GM12878 (cell line): ENCODE measurements at regions not wholly inside any gene's neighbourhood (a gene's known extent, or its start where the extent isn't known, plus 50 kb on each side); places are given as distances from the start of the nearest gene placed in this dataset.

ENCODE experiments used
- ATAC-seq: fragments of 200-7000 bp; cut with Tn5 transposase; 3 replicates; pipeline ENCODE4 v1.9.1; 2020; ENCODE audit warnings: mild to moderate bottlenecking, moderate library complexity
- BruUV-seq: library from RNA; stranded (reverse); fragments of 400-500 nt; replicated peaks from 2 replicates; lab custom pipeline; 2021; lab: Mats Ljungman, UMichigan
- CTCF ChIA-PET: fragments of 300-600 bp; sonication (Branson Sonifier 250); formaldehyde crosslinking; extraction: SDS; loops from one replicate; lab custom pipeline; 2021; ENCODE audit warnings: inconsistent platforms; lab: Yijun Ruan, JAX
- POLR2A ChIA-PET: fragments of 350-600 bp; formaldehyde crosslinking; extraction: SDS; loops from one replicate; lab custom pipeline; 2021; ENCODE audit warnings: inconsistent platforms; lab: Charles Lee
- RAD21 ChIA-PET: fragments of 300-600 bp; sonication (Branson Sonifier 250); formaldehyde crosslinking; loops from one replicate; lab custom pipeline; 2023; ENCODE audit warnings: antibody characterized with exemption; ENCODE audit not compliant: unreplicated experiment; lab: Charles Lee
- SMC1A ChIA-PET: fragments of 300-600 bp; sonication (Branson Sonifier 250); formaldehyde crosslinking; loops from one replicate; lab custom pipeline; 2023; ENCODE audit not compliant: unreplicated experiment, uncharacterized antibody; lab: Charles Lee
- DNase-seq: peaks from one replicate; pipeline ENCODE4 v3.0.0-alpha.2; 2011; ENCODE audit warnings: low read depth, low spot score
- FAIRE-seq: peaks from 3 replicates; lab custom pipeline; 2011; peaks lifted over from hg19 to GRCh38; lab: Jason Lieb, UNC
- H2AFZ ChIP-seq: 2 replicates; pipeline ENCODE4 v1.6.0; 2011; ENCODE audit warnings: low read depth, low read length, control low read depth; ENCODE audit not compliant: control insufficient read depth
- H3K27ac ChIP-seq: 2 replicates; pipeline ENCODE4 v1.5.1; 2011; ENCODE audit warnings: control low read depth; ENCODE audit not compliant: control insufficient read depth, insufficient read depth
- H3K27me3 ChIP-seq, 2 experiments: replicated peaks in 1 of 2; 2 replicates each; pipeline versions ENCODE4 v1.6.0 to v1.6.1; 2011; ENCODE audit warnings: low read length in 1 of 2; ENCODE audit not compliant: control insufficient read depth in 2 of 2, insufficient read depth in 2 of 2
- H3K36me3 ChIP-seq, 2 experiments: 2 replicates each; pipeline ENCODE4 v1.5.1; 2011; ENCODE audit warnings: low read length in 1 of 2; ENCODE audit not compliant: control insufficient read depth in 2 of 2, insufficient read depth in 2 of 2
- H3K4me1 ChIP-seq: 2 replicates; pipeline ENCODE4 v1.6.1; 2011; ENCODE audit warnings: mild to moderate bottlenecking, low read length, moderate library complexity, mixed read lengths; ENCODE audit not compliant: control insufficient read depth, insufficient read depth
- H3K4me2 ChIP-seq: 2 replicates; pipeline ENCODE4 v1.6.0; 2011; ENCODE audit warnings: control low read depth; ENCODE audit not compliant: control insufficient read depth, insufficient read depth
- H3K4me3 ChIP-seq: fragments of 200-600 bp; sonication (generic); 2 replicates; pipeline ENCODE4 v1.5.1; 2016
- H3K79me2 ChIP-seq: 2 replicates; pipeline ENCODE4 v1.6.0; 2011; ENCODE audit warnings: low read length; ENCODE audit not compliant: control insufficient read depth, insufficient read depth
- H3K9ac ChIP-seq: 2 replicates; pipeline ENCODE4 v1.8.0; 2011; ENCODE audit warnings: low read length, control low read depth, mixed read lengths; ENCODE audit not compliant: control insufficient read depth, insufficient read depth
- H3K9me3 ChIP-seq: replicated peaks from 3 replicates; pipeline ENCODE4 v1.5.1; 2011; ENCODE audit warnings: mild to moderate bottlenecking, low read length; ENCODE audit not compliant: control insufficient read depth, insufficient read depth
- H4K20me1 ChIP-seq: 2 replicates; pipeline ENCODE4 v1.6.0; 2011; ENCODE audit not compliant: control insufficient read depth, insufficient read depth
- EGR1 ChIP-seq, 2 experiments: IDR thresholded peaks; 1 replicate in 1 of 2; 2 replicates in 1 of 2; pipeline ENCODE4 v1.6.1; 2011 to 2012; ENCODE audit warnings: low read depth in 2 of 2, low read length in 2 of 2, borderline replicate concordance in 1 of 2, mild to moderate bottlenecking in 1 of 2, moderate library complexity in 1 of 2
- IKZF1 ChIP-seq: fragments of 450-650 bp; conservative IDR thresholded peaks from 2 replicates; pipeline ENCODE4 v1.6.1; 2017; ENCODE audit warnings: antibody characterized with exemption, mild to moderate bottlenecking
- LARP7 ChIP-seq: fragments of 450-650 bp; IDR thresholded peaks from 2 replicates; pipeline ENCODE4 v1.6.1; 2017; ENCODE audit warnings: mild to moderate bottlenecking
- SUPT20H ChIP-seq: IDR thresholded peaks from 2 replicates; pipeline ENCODE4 v1.6.1; 2011; ENCODE audit warnings: low read depth, mild to moderate bottlenecking, low read length, moderate library complexity, borderline replicate concordance; ENCODE audit not compliant: control insufficient read depth
- SUZ12 ChIP-seq: fragments of 200-600 bp; sonication (generic); IDR thresholded peaks from one replicate; pipeline ENCODE4 v1.6.1; 2018; ENCODE audit warnings: antibody characterized with exemption, mild to moderate bottlenecking; ENCODE audit not compliant: unreplicated experiment
- TBL1XR1 ChIP-seq: IDR thresholded peaks from 2 replicates; pipeline ENCODE4 v1.6.1; 2012; ENCODE audit warnings: low read depth, low read length, improper control_type of control experiment
- ZNF217 ChIP-seq: fragments of 450-650 bp; IDR thresholded peaks from 2 replicates; pipeline ENCODE4 v1.6.1; 2017; ENCODE audit warnings: antibody characterized with exemption, mild to moderate bottlenecking
- WGBS: methylation state at CpG from one replicate; pipeline ENCODE4 v1.1.6; 2016; ENCODE audit warnings: low lambda C conversion rate; ENCODE audit not compliant: insufficient replicate concordance, insufficient coverage; ENCODE audit errors: missing lambda C conversion rate; 5-methylcytosine and 5-hydroxymethylcytosine counted together
- in situ Hi-C: fragments of 300-500 bp; cut with MboI; formaldehyde crosslinking; loops from 9 replicates; pipeline ENCODE4 v1.14.3; 2018; ENCODE audit warnings: mixed read lengths
- intact Hi-C: fragments of 100-400 bp; cut with micrococcal nuclease; formaldehyde crosslinking; loops from one replicate; pipeline ENCODE4 v1.14.2; 2022; ENCODE audit not compliant: unreplicated experiment
- TF ChIP-seq, protein P1 (sequence below): fragments of 150-350 bp; IDR thresholded peaks from 2 replicates; pipeline ENCODE4 v1.6.1; 2016; ENCODE audit warnings: low read depth, low read length
- TF ChIP-seq, protein P2 (sequence below): fragments of 450-650 bp; IDR thresholded peaks from 2 replicates; pipeline ENCODE4 v1.6.1; 2016; ENCODE audit warnings: mild to moderate bottlenecking

DNA sequence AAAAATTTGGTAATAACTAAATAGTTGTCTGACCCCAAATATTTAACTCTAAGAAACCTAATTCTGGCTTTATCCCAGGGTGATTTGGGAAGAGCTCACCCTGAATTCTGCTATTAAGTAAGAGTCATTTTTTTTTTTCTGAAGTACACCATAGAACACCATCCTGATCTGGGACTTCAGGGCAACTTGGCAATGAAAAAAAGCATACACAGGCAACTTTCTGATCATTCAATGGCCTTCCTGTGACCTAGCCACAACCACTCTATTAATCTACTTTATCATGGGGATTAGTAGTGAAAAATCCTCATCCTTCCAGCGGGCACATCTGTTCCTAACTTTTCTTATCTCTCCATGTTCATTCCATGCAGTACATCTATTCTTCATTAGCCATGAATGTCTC, 333.2 kb upstream of the MAD2L1 start:
- Histone ChIP-seq H3K9me3 (no peaks in the 10 kb centered on the region), H4K20me1 (no peaks in the 10 kb centered on the region), H3K36me3 (no peaks in the 10 kb centered on the region), H3K9ac (no peak overlapping the region), H2AFZ (no peak overlapping the region), H3K4me3 (no peak overlapping the region), H3K27ac (no peak overlapping the region), H3K27me3 (no peaks in the 10 kb centered on the region), H3K79me2 (no peaks in the 10 kb centered on the region), H3K4me1 (no peaks in the 10 kb centered on the region), H3K4me2 (no peak overlapping the region)
- TF ChIP-seq, protein P1, sequence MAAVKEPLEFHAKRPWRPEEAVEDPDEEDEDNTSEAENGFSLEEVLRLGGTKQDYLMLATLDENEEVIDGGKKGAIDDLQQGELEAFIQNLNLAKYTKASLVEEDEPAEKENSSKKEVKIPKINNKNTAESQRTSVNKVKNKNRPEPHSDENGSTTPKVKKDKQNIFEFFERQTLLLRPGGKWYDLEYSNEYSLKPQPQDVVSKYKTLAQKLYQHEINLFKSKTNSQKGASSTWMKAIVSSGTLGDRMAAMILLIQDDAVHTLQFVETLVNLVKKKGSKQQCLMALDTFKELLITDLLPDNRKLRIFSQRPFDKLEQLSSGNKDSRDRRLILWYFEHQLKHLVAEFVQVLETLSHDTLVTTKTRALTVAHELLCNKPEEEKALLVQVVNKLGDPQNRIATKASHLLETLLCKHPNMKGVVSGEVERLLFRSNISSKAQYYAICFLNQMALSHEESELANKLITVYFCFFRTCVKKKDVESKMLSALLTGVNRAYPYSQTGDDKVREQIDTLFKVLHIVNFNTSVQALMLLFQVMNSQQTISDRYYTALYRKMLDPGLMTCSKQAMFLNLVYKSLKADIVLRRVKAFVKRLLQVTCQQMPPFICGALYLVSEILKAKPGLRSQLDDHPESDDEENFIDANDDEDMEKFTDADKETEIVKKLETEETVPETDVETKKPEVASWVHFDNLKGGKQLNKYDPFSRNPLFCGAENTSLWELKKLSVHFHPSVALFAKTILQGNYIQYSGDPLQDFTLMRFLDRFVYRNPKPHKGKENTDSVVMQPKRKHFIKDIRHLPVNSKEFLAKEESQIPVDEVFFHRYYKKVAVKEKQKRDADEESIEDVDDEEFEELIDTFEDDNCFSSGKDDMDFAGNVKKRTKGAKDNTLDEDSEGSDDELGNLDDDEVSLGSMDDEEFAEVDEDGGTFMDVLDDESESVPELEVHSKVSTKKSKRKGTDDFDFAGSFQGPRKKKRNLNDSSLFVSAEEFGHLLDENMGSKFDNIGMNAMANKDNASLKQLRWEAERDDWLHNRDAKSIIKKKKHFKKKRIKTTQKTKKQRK = no peak
- no TSS peak for BruUV-seq
- FAIRE-seq (no peak), ATAC-seq (no peak), DNase-seq (no peak)
- POLR2A ChIA-PET = no interaction called here
- WGBS = 0% methylated on average over 1 of the region's 1 CpG
- in situ Hi-C loops = no loop called here
- CTCF ChIA-PET = interaction anchor here (0.7 kb wide), 1 partner anchor 1371 kb away, joined by 3 read pairs; no protein-coding TSS in a partner anchor
- intact Hi-C loops = no loop called here
- SMC1A ChIA-PET = no interaction called here
- RAD21 ChIA-PET = no interaction called here

DNA sequence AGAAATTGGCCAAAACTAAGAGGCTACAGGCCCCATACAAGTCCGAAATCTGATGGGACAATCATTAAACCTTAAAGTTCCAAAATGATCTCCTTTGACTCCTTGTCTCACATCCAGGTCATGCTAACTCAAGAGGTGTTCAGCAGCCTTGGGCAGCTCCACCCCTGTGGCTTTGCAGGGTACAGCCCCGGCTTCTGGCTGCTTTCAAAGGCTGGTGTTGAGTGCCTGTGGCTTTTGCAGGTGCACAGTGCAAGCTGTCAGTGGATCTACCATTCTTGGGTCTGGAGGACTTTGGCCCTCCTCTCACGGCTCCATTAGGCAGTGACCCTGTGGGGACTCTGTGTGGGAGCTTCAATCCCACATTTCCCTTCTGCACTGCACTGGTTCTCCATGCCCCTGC, 329.1 kb upstream of the MAD2L1 start:
- CTCF ChIA-PET = no interaction called here
- ATAC-seq (no peak; the same call in 2 of the 3 replicates), DNase-seq (no peak), FAIRE-seq (no peak)
- H2AFZ ChIP-seq = no peak overlapping the region
- no peak overlapping the region for H3K27ac ChIP-seq
- H4K20me1 ChIP-seq = no peaks in the 10 kb centered on the region
- in situ Hi-C loops = no loop called here
- no peak overlapping the region for H3K9ac ChIP-seq
- H3K27me3 ChIP-seq = no peaks in the 10 kb centered on the region
- POLR2A ChIA-PET = no interaction called here
- no peaks in the 10 kb centered on the region for H3K36me3 ChIP-seq
- no peaks in the 10 kb centered on the region for H3K4me1 ChIP-seq
- RAD21 ChIA-PET = no interaction called here
- H3K9me3 ChIP-seq = no peaks in the 10 kb centered on the region
- no peaks in the 10 kb centered on the region for H3K79me2 ChIP-seq
- H3K4me2 ChIP-seq = no peak overlapping the region
- WGBS = 0% methylated on average over 3 of the region's 3 CpGs
- H3K4me3 ChIP-seq = no peak overlapping the region
- BruUV-seq = no TSS peak
- SMC1A ChIA-PET = no interaction called here
- intact Hi-C loops = no loop called here
- no peak for TF ChIP-seq SUZ12
- TF ChIP-seq EGR1 (IDR thresholded peaks at IDR 0.05; ENCODE audit: borderline replicate concordance in 1 of 2, low read depth in 2 of 2, low read length in 2 of 2) = no peak
- no peak for TF ChIP-seq TBL1XR1
- TF ChIP-seq SUPT20H = no peak
- TF ChIP-seq IKZF1 = no peak
- TF ChIP-seq, protein P2, sequence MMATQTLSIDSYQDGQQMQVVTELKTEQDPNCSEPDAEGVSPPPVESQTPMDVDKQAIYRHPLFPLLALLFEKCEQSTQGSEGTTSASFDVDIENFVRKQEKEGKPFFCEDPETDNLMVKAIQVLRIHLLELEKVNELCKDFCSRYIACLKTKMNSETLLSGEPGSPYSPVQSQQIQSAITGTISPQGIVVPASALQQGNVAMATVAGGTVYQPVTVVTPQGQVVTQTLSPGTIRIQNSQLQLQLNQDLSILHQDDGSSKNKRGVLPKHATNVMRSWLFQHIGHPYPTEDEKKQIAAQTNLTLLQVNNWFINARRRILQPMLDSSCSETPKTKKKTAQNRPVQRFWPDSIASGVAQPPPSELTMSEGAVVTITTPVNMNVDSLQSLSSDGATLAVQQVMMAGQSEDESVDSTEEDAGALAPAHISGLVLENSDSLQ = no peak
- no peak for TF ChIP-seq ZNF217
- TF ChIP-seq LARP7 = no peak
- TF ChIP-seq, protein P1 = no peak
